ENCODE measurements at regions not wholly inside any gene's neighbourhood (a gene's known extent, or its start where the extent isn't known, plus 50 kb on each side); places are given as distances from the start of the nearest gene placed in this dataset.
"Not testable (repeated sequence)": the region's sequence is repeated elsewhere in the genome, so short reads cannot be mapped to it uniquely, and the experiment has no call there.

DNA sequence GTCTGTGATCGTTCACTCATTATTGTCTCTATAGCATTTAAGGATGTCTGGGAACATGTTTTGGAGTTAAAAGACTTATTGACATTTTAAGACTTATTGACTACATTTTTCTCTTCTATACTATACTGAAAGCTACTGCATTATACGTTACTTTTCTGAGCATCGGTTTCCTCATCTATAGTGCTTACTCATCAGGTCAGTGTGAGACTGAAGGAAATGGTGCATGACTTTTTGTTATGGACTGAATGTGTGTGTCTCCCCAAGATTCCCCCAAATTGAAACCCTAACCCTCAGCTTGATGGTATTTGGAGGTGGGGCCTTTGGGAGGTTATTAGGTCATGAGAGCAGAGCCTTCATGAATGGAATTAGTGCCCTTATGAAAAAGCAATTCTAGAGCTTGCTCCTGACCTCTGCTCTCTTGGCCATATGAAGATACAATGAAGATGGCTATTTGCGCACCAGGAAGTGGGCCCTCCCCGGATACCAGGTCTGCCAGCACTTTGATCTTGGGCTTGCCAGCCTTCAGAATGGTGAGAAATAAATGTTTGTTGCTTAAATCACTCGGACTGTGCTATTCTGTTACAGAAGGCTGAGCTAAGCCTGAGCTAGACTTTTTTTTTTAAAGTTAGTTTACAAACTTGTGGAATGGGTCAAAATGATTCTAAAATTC is 243.7 kb upstream of the RREB1 start:
- DNase-seq (ENCODE audit: low read depth, low spot score): no peak

GRCh38 chr6:6865611-6866010 is 242.2 kb upstream of the RREB1 start:
- DNase-seq (ENCODE audit: low read depth, low spot score): no peak

GRCh38 chr6:6866656-6867403 is 240.9 kb upstream of the RREB1 start:
- DNase-seq (ENCODE audit: low read depth, low spot score): no peak

DNA sequence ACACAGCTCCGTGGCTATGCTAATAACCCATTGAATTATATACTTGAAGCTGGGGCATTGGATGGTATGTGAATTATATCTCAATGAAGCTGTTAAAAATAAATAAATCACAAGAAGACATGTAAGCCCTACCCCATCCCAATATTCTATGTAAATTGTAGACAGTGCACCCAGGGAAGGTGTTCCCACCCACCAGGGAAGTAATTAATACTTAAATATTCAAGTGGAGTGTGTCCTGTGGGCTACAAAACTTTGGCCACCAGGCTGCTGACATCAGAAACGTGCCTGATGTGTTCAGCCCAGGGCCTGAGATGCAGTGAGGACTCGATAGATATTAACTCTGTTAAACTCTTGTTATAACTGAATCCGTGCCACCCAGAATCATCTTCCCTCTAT is 240.4 kb upstream of the RREB1 start:
- DNase-seq (ENCODE audit: low read depth, low spot score): no peak

GRCh38 chr6:6869094-6869493 is 238.7 kb upstream of the RREB1 start:
- DNase-seq (ENCODE audit: low read depth, low spot score): no peak

- no peak for DNase-seq (ENCODE audit: low read depth, low spot score)
Observed at GRCh38 chr6:6870921-6871320, 236.8 kb upstream of the RREB1 start.

DNA sequence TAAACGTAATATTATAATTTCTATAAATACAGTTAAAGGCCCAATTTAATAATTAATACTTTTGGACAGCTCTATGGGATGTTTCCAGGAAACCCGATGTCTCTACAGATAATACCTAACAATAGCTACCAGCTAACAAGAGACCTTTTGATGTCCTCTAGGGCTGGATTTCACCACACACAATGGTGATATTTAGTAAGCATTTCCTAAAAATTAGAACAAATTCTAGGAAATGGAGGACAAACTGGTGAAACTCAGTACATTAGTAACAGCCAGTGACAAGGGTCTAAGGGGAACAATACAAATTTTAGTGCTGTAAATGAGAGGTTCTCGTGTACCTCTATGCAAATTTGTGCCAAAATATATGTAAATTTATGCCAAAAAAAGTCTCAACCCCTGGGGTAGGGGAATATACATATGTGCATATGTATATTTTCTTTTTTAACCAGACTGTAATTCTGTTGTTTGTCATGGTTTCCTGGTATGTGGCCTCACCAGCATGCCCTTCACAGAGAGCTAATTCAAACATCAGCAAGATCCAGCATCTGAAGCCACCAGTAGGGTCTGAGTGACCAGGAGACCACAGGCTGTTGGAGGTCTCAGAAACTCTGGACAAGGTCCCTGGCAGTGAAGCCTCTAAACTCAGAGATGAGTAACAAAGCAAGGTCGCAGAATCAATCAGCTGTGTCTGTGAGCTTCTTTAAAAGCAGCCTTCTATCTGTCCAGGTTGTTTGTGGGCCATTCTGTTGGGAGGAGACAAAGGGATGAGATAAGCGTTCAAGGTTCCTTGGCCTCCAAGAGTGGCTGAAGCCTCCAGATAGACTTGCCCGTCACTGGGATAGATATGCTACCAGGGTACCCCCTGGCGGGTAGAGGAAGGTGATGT is 235.1 kb upstream of the RREB1 start:
- no peak for DNase-seq (ENCODE audit: low read depth, low spot score)

DNA sequence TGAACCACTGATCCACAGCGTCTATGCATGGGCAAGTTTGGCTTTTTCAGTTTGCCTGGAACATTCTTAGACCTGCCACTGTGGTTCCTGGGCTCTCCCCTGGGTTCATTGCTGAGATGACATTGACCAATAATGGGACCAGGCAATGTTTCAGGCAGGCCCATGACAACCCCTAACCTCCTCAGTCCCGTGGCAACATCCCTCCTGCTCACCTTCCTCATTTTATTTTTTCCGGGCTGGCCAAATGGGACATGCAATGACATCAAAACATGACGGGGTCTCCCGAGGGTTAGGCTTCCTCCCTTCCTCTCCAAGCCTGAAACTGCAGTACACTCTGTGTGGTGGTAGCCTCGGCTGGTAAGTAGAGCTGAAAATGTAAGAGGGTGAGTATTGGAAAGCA is 234.0 kb upstream of the RREB1 start:
- DNase-seq (ENCODE audit: low read depth, low spot score): no peak

GRCh38 chr6:6875818-6876470 is 231.8 kb upstream of the RREB1 start:
- DNase-seq (ENCODE audit: low read depth, low spot score): no peak

GRCh38 chr6:6877792-6878191 is 230.0 kb upstream of the RREB1 start:
- not testable (repeated sequence) for DNase-seq (ENCODE audit: low read depth, low spot score)

DNA sequence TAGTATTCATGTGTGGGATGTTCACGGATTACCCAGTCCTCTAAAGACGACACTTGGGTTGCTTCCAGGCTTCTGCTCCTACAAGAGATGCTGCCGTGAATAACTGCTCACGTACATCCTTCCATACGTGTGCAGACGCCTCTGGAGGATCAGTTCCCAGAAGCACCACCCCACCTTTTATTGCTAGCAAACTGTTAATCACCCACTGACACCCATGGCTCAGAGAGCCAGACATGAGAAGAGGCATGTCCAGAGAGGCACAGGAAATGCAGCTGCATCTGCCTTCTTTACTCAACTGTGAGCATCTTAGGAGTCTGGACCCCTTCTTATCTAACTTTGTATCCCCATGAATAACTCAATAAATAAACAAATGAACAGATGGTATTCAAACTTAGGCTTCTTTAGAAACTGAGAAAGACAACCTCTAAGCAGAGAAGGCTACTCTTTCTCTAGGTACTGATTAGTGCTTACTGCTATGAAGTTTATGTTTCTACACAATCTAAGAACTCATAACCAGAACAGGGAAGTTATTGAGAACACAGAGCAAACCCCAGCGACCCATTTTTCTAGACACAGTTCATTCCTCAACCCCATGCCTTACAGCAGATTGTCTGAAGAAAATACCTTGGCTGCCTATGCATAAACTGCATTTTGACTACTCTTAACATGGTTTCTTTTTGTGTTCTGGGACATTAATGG is 228.7 kb upstream of the RREB1 start:
- no peak for DNase-seq (ENCODE audit: low read depth, low spot score)

GRCh38 chr6:6879586-6879974 is 228.2 kb upstream of the RREB1 start:
- DNase-seq (ENCODE audit: low read depth, low spot score): not testable (repeated sequence)

GRCh38 chr6:6880745-6881437 is 226.9 kb upstream of the RREB1 start:
- no peak for DNase-seq (ENCODE audit: low read depth, low spot score)

GRCh38 chr6:6881438-6882225 is 226.1 kb upstream of the RREB1 start:
- no peak for DNase-seq (ENCODE audit: low read depth, low spot score)

DNA sequence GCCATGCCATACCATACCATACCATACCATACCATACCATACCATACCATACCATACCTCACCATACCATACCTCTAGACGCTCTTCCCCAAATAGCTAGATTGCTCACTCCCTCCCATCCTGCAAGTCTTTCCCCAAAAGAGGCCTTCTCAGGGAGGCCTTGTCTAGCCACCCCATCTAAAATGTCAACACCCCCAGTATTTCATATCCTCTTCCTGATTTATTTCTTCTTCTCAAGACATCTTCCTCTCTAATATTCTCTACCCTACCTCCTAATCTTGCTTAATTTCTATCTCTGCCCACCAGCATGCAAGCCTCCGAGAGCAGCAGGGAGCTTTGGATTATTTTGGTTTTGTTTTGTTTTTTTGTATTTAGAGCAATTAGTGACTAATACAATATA is 225.2 kb upstream of the RREB1 start:
- DNase-seq (ENCODE audit: low read depth, low spot score): no peak

- no peak for DNase-seq (ENCODE audit: low read depth, low spot score)
Observed at GRCh38 chr6:6883011-6883410, 224.8 kb upstream of the RREB1 start.

- no peak for DNase-seq (ENCODE audit: low read depth, low spot score)
Observed at GRCh38 chr6:6884193-6884627, 223.6 kb upstream of the RREB1 start.

GRCh38 chr6:6884916-6885315 is 222.8 kb upstream of the RREB1 start:
- no peak for DNase-seq (ENCODE audit: low read depth, low spot score)

DNA sequence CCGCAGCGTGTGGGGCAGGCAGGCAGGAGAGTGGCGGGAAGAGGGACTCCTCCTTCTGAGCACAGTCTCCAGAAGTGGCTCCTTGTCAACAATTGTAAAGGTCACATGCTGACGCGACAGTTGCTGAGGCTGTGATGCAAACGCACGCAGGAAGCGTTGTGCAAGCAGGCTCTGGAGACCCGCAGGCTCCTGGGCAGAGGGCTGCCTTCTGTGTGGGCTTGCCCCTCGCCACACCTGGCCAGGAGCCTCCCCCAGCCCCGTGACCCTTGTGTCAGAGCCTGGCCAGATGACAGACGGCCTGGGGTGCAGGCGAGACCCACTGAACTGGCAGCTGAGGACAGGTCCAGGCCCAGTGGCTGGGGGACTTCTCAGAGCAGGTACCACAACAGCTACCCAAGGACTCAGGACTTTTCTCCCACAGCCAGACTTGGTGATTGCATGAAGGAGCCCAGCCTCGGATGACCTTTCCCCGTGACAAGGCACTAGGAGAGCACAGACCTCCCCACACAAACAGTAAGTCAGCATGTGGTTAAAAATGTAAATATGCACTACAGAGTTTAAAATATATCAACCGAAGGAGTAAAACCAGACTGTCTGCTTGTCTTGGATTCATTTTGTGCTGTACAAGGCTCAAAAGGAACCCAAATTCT is 222.1 kb upstream of the RREB1 start:
- no peak for DNase-seq (ENCODE audit: low read depth, low spot score)
